ENCODE measurements at regions not wholly inside any gene's neighbourhood (a gene's known extent, or its start where the extent isn't known, plus 50 kb on each side); places are given as distances from the start of the nearest gene placed in this dataset.

- Mint-ChIP-seq H3K4me1 (ENCODE audit: low read depth) (peaks cover 5% of the 10 kb centered on the region), H3K27ac (no peak overlapping the region), H3K9me3 (ENCODE audit: low read depth) (no peaks in the 10 kb centered on the region), H3K4me3 (ENCODE audit: low read depth) (no peak overlapping the region), H3K36me3 (ENCODE audit: insufficient read depth) (no peaks in the 10 kb centered on the region), H3K27me3 (peaks cover 12% of the 10 kb centered on the region)
- peak; percentile 38 for TF ChIP-seq CTCF (IDR thresholded peaks at IDR 0.05; ENCODE audit: unreplicated experiment)
- no peak for DNase-seq (ENCODE audit: low spot score, unreplicated experiment)
Observed at GRCh38 chr12:87866578-87867292, 162.5 kb downstream of the C12orf50 start.

- Mint-ChIP-seq H3K9me3 (ENCODE audit: low read depth) (no peaks in the 10 kb centered on the region), H3K27me3 (peaks cover 12% of the 10 kb centered on the region), H3K4me3 (ENCODE audit: low read depth) (no peak overlapping the region), H3K4me1 (ENCODE audit: low read depth) (peaks cover 23% of the 10 kb centered on the region), H3K36me3 (ENCODE audit: insufficient read depth) (no peaks in the 10 kb centered on the region), H3K27ac (no peak overlapping the region)
- TF ChIP-seq CTCF (IDR thresholded peaks at IDR 0.05; ENCODE audit: unreplicated experiment) = no peak
- no peak for DNase-seq (ENCODE audit: low spot score, unreplicated experiment)
Observed at GRCh38 chr12:87861791-87862190, 167.4 kb downstream of the C12orf50 start.

- no peak for TF ChIP-seq CTCF (IDR thresholded peaks at IDR 0.05; ENCODE audit: unreplicated experiment)
- Mint-ChIP-seq H3K4me1 (ENCODE audit: low read depth) (peaks cover 2% of the 10 kb centered on the region), H3K27me3 (no peaks in the 10 kb centered on the region), H3K36me3 (ENCODE audit: insufficient read depth) (no peaks in the 10 kb centered on the region), H3K4me3 (ENCODE audit: low read depth) (no peak overlapping the region), H3K9me3 (ENCODE audit: low read depth) (peaks cover 7% of the 10 kb centered on the region), H3K27ac (no peak overlapping the region)
- DNase-seq (ENCODE audit: low spot score, unreplicated experiment) = no peak
Observed at GRCh38 chr12:87853448-87854003, 175.7 kb downstream of the C12orf50 start.

- no peaks in the 10 kb centered on the region for H3K36me3 Mint-ChIP-seq (ENCODE audit: insufficient read depth)
Observed at GRCh38 chr12:87849074-87849473, 180.1 kb downstream of the C12orf50 start.

More at GRCh38 chr12:87849074-87849473, 180.1 kb downstream of the C12orf50 start:
- Mint-ChIP-seq H3K4me3 (ENCODE audit: low read depth) (no peak overlapping the region), H3K9me3 (ENCODE audit: low read depth) (peaks cover 3% of the 10 kb centered on the region), H3K27me3 (peaks cover 2% of the 10 kb centered on the region), H3K4me1 (ENCODE audit: low read depth) (peaks cover 17% of the 10 kb centered on the region), H3K27ac (no peak overlapping the region)
- no peak for DNase-seq (ENCODE audit: low spot score, unreplicated experiment)
- no peak for TF ChIP-seq CTCF (IDR thresholded peaks at IDR 0.05; ENCODE audit: unreplicated experiment)
